ENCODE measurements at regions not wholly inside any gene's neighbourhood (a gene's known extent, or its start where the extent isn't known, plus 50 kb on each side); places are given as distances from the start of the nearest gene placed in this dataset.
"Not testable (repeated sequence)": the region's sequence is repeated elsewhere in the genome, so short reads cannot be mapped to it uniquely, and the experiment has no call there.

DNA sequence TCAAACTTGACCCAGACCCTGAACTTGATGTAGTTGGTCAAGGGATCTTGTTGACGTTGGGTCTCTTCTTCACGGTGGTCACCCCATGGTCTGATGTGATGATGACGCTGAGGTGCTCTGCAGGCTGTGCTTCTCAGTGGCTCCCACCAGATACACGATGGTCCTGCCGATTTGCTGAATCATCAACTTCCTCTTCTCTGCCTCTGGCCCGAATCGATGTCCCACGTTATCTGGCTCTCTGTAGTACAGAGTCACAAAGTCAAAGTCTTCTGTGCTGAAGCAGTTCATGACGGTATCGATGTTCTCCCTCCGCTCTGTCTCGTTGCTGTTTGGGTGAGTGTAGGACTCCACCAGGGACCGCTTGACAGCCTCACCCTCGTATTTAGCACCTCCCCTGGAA lies 58.5 kb upstream of the ZNF195 start:
- POLR2A ChIA-PET; in situ Hi-C loops (cut with HindIII; ENCODE audit: extremely low pct_ligation_motif_present, low pct_unique_long_range_greater_than_20kb); H3K4me1 ChIP-seq (ENCODE audit: insufficient read depth, low read length); H3K9ac ChIP-seq (ENCODE audit: insufficient read depth, low read depth, low read length); H3K36me3 ChIP-seq (replicated peaks in 1 of 2; ENCODE audit: control insufficient read depth in 1 of 2, insufficient read depth in 2 of 2, low read length in 2 of 2); H3K79me2 ChIP-seq (ENCODE audit: insufficient read depth, low read length); H2AFZ ChIP-seq (ENCODE audit: low read length); CTCF ChIA-PET (ENCODE audit: low intra/inter-chr PET ratio, low total read pairs); H3K4me3 ChIP-seq (replicated peaks in 1 of 3; ENCODE audit: insufficient read depth in 1 of 3, low read depth in 2 of 3, low read length in 3 of 3); H3K4me2 ChIP-seq (ENCODE audit: low read depth, low read length); FAIRE-seq; H3K9me3 ChIP-seq (ENCODE audit: low read length); H4K20me1 ChIP-seq (ENCODE audit: insufficient read depth, low read length); H3K27me3 ChIP-seq (ENCODE audit: control insufficient read depth in 1 of 2, insufficient read depth in 2 of 2, low read length in 2 of 2); H3K27ac ChIP-seq (ENCODE audit: extremely low read length, insufficient read depth, low read length); ATAC-seq; intact Hi-C loops (cut with micrococcal nuclease; ENCODE audit: unreplicated experiment); DNase-seq (ENCODE audit: low spot score); BruUV-seq (replicated peaks): not testable (repeated sequence)
- TF ChIP-seq MAFF (IDR thresholded peaks at IDR 0.05; ENCODE audit: low read depth, low read length) (peak; percentile 84), MAFK (conservative IDR thresholded peaks at IDR 0.05 in 1 of 2, IDR thresholded peaks at IDR 0.05 in 1 of 2; ENCODE audit: low read length in 2 of 2) (peak; percentile 90 to 91)
- WGBS (ENCODE audit: low lambda C conversion rate), result 33% methylated on average over 14 of the region's 14 CpGs

DNA sequence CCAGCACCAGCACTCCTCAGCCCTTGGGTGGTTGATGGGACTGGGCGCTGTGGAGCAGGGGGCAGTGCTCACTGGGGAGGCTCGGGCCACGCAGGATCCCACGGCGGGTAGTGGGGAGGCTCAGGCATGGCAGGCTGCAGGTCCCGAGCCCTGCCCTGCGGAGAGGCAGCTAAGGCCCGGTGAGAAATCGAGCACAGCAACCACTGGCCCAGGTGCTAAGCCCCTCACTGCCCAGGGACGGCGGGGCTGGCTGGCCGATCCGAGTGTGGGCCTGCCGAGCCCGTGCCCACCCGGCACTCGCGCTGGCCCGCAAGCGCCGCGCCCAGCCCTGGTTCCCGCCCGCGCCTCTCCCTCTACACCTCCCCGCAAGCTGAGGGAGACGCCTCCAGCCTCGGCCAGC lies 56.0 kb upstream of the ZNF195 start:
- ChIA-PET CTCF (ENCODE audit: low intra/inter-chr PET ratio, low total read pairs) (no interaction called here), POLR2A (no interaction called here)
- no peak overlapping the region for H3K9ac ChIP-seq (ENCODE audit: insufficient read depth, low read depth, low read length)
- H3K4me3 ChIP-seq (replicated peaks in 1 of 3; ENCODE audit: insufficient read depth in 1 of 3, low read depth in 2 of 3, low read length in 3 of 3), result no peak overlapping the region
- H3K79me2 ChIP-seq (ENCODE audit: insufficient read depth, low read length), result no peaks in the 10 kb centered on the region
- FAIRE-seq, result no peak
- H3K9me3 ChIP-seq (ENCODE audit: low read length), result no peaks in the 10 kb centered on the region
- H3K27ac ChIP-seq (ENCODE audit: extremely low read length, insufficient read depth, low read length), result no peak overlapping the region
- H3K36me3 ChIP-seq (replicated peaks in 1 of 2; ENCODE audit: control insufficient read depth in 1 of 2, insufficient read depth in 2 of 2, low read length in 2 of 2), result no peaks in the 10 kb centered on the region
- intact Hi-C loops (cut with micrococcal nuclease; ENCODE audit: unreplicated experiment), result no loop called here
- BruUV-seq (replicated peaks), result no TSS peak
- H3K4me2 ChIP-seq (ENCODE audit: low read depth, low read length), result no peak overlapping the region
- H3K27me3 ChIP-seq (ENCODE audit: control insufficient read depth in 1 of 2, insufficient read depth in 2 of 2, low read length in 2 of 2), result no peaks in the 10 kb centered on the region
- no CpG with 5 or more reads among the region's 28 CpGs for whole genome bisulfite sequencing (ENCODE audit: low lambda C conversion rate)
- no peak for TF ChIP-seq KLF11 (CRISPR knock-in tag; IDR thresholded peaks at IDR 0.05)
- no peak for TF ChIP-seq ISL2 (CRISPR knock-in tag; IDR thresholded peaks at IDR 0.05)
- no peak for TF ChIP-seq SP5 (CRISPR knock-in tag; IDR thresholded peaks at IDR 0.05; ENCODE audit: borderline replicate concordance, low read depth)
- TF ChIP-seq SMAD3 (CRISPR knock-in tag; IDR thresholded peaks at IDR 0.05), result no peak
- TF ChIP-seq GATA4 (IDR thresholded peaks at IDR 0.05; ENCODE audit: borderline replicate concordance, low read depth), result no peak
- TF ChIP-seq CHD4 (IDR thresholded peaks at IDR 0.05; ENCODE audit: borderline replicate concordance, low read length), result no peak
- TF ChIP-seq KMT2B (CRISPR knock-in tag; IDR thresholded peaks at IDR 0.05), result no peak
- no peak for TF ChIP-seq ZNF383 (CRISPR knock-in tag; IDR thresholded peaks at IDR 0.05; ENCODE audit: borderline replicate concordance)
- TF ChIP-seq CBX2 (IDR thresholded peaks at IDR 0.05; ENCODE audit: low read depth, low read length), result no peak
- TF ChIP-seq CBX2 (CRISPR knock-in tag; IDR thresholded peaks at IDR 0.05; ENCODE audit: low read depth), result no peak
- no peak for TF ChIP-seq ZNF431 (CRISPR knock-in tag; IDR thresholded peaks at IDR 0.05; ENCODE audit: borderline replicate concordance, low read depth)
- no peak for TF ChIP-seq ZNF333 (CRISPR knock-in tag; IDR thresholded peaks at IDR 0.05; ENCODE audit: borderline replicate concordance)
- no peak for TF ChIP-seq YEATS4 (CRISPR knock-in tag; IDR thresholded peaks at IDR 0.05; ENCODE audit: borderline replicate concordance)
- TF ChIP-seq DNMT3B (CRISPR knock-in tag; conservative IDR thresholded peaks at IDR 0.05), result no peak
- TF ChIP-seq ZNF652 (CRISPR knock-in tag; IDR thresholded peaks at IDR 0.05; ENCODE audit: borderline replicate concordance, low read depth), result no peak
- no peak for TF ChIP-seq KAT7 (CRISPR knock-in tag; IDR thresholded peaks at IDR 0.05; ENCODE audit: borderline replicate concordance)
- TF ChIP-seq, protein P1, sequence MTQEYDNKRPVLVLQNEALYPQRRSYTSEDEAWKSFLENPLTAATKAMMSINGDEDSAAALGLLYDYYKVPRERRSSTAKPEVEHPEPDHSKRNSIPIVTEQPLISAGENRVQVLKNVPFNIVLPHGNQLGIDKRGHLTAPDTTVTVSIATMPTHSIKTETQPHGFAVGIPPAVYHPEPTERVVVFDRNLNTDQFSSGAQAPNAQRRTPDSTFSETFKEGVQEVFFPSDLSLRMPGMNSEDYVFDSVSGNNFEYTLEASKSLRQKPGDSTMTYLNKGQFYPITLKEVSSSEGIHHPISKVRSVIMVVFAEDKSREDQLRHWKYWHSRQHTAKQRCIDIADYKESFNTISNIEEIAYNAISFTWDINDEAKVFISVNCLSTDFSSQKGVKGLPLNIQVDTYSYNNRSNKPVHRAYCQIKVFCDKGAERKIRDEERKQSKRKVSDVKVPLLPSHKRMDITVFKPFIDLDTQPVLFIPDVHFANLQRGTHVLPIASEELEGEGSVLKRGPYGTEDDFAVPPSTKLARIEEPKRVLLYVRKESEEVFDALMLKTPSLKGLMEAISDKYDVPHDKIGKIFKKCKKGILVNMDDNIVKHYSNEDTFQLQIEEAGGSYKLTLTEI (CRISPR knock-in tag; conservative IDR thresholded peaks at IDR 0.05), result no peak
- no peaks in the 10 kb centered on the region for H3K4me1 ChIP-seq (ENCODE audit: insufficient read depth, low read length)
- H2AFZ ChIP-seq (ENCODE audit: low read length), result no peak overlapping the region
- in situ Hi-C loops (cut with HindIII; ENCODE audit: extremely low pct_ligation_motif_present, low pct_unique_long_range_greater_than_20kb), result no loop called here
- DNase-seq (ENCODE audit: low spot score), result no peak
- ATAC-seq, result no peak
- H4K20me1 ChIP-seq (ENCODE audit: insufficient read depth, low read length), result no peaks in the 10 kb centered on the region

All from HepG2 (cell line).